ENCODE measurements at regions not wholly inside any gene's neighbourhood (a gene's known extent, or its start where the extent isn't known, plus 50 kb on each side); places are given as distances from the start of the nearest gene placed in this dataset.

DNA sequence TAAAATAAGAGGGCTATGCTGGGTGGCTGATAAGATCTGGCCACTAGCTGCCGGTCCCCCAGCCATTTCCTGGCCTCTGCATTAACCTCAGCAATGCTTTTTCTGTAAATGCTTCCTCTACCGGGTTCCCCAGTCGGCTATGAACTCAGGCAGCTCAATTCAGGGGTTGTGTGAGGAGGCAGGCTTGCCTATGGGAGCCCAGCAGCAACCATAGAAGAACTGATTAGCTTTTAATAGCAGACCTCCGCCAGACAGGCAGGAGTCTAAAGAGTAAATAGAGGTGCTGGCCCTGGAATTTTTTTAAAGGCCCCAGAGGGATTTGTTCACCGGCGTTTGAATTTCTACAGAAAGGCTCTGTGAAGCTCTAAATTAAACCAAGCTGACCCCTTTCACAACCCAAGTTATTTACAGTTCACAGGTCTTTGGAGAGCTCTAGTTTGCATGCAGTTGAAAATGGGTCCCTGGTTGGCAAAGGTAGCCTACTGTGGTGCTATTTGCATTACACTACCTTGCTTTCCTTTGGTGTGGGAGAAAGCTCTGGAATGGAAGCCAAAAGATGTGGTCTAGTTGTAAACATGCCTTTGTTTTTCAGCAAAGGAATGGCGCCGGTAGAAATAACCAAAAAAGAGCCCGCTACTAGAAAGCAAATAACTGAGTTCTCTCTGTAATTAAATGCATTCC, 289.7 kb upstream of the SEMA6A start:
- TF ChIP-seq EP300 (IDR thresholded peaks at IDR 0.05; ENCODE audit: borderline replicate concordance in 1 of 2, control insufficient read depth in 1 of 2, low read depth in 2 of 2, low read length in 2 of 2) = no peak
- TF ChIP-seq, protein P1, sequence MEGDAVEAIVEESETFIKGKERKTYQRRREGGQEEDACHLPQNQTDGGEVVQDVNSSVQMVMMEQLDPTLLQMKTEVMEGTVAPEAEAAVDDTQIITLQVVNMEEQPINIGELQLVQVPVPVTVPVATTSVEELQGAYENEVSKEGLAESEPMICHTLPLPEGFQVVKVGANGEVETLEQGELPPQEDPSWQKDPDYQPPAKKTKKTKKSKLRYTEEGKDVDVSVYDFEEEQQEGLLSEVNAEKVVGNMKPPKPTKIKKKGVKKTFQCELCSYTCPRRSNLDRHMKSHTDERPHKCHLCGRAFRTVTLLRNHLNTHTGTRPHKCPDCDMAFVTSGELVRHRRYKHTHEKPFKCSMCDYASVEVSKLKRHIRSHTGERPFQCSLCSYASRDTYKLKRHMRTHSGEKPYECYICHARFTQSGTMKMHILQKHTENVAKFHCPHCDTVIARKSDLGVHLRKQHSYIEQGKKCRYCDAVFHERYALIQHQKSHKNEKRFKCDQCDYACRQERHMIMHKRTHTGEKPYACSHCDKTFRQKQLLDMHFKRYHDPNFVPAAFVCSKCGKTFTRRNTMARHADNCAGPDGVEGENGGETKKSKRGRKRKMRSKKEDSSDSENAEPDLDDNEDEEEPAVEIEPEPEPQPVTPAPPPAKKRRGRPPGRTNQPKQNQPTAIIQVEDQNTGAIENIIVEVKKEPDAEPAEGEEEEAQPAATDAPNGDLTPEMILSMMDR (IDR thresholded peaks at IDR 0.05 in 2 of 3, conservative IDR thresholded peaks at IDR 0.05 in 1 of 3; ENCODE audit: control insufficient read depth in 2 of 3, extremely low read depth in 1 of 3, insufficient read depth in 1 of 3, low read depth in 3 of 3, low read length in 3 of 3) = no peak
- no peak for TF ChIP-seq JUNB (IDR thresholded peaks at IDR 0.05)
- TF ChIP-seq RB1 (IDR thresholded peaks at IDR 0.05; ENCODE audit: borderline replicate concordance) = no peak
- no peak for TF ChIP-seq GABPA (IDR thresholded peaks at IDR 0.05; ENCODE audit: low read depth)
- no peak for TF ChIP-seq HDGF (IDR thresholded peaks at IDR 0.05)
- no peak for TF ChIP-seq ETV6 (conservative IDR thresholded peaks at IDR 0.05 in 1 of 2, IDR thresholded peaks at IDR 0.05 in 1 of 2; ENCODE audit: borderline replicate concordance in 1 of 2, low read depth in 1 of 2)
- TF ChIP-seq, protein P2, sequence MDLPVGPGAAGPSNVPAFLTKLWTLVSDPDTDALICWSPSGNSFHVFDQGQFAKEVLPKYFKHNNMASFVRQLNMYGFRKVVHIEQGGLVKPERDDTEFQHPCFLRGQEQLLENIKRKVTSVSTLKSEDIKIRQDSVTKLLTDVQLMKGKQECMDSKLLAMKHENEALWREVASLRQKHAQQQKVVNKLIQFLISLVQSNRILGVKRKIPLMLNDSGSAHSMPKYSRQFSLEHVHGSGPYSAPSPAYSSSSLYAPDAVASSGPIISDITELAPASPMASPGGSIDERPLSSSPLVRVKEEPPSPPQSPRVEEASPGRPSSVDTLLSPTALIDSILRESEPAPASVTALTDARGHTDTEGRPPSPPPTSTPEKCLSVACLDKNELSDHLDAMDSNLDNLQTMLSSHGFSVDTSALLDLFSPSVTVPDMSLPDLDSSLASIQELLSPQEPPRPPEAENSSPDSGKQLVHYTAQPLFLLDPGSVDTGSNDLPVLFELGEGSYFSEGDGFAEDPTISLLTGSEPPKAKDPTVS (IDR thresholded peaks at IDR 0.05; ENCODE audit: low read depth, low read length) = no peak
- TF ChIP-seq POLR2A (IDR thresholded peaks at IDR 0.05; ENCODE audit: low read depth, low read length) = no peak
- no peak for TF ChIP-seq CREB1 (IDR thresholded peaks at IDR 0.05; ENCODE audit: low read depth)
- TF ChIP-seq, protein P3, sequence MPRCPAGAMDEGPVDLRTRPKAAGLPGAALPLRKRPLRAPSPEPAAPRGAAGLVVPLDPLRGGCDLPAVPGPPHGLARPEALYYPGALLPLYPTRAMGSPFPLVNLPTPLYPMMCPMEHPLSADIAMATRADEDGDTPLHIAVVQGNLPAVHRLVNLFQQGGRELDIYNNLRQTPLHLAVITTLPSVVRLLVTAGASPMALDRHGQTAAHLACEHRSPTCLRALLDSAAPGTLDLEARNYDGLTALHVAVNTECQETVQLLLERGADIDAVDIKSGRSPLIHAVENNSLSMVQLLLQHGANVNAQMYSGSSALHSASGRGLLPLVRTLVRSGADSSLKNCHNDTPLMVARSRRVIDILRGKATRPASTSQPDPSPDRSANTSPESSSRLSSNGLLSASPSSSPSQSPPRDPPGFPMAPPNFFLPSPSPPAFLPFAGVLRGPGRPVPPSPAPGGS (IDR thresholded peaks at IDR 0.05; ENCODE audit: borderline replicate concordance, insufficient read depth, low read depth, low read length, poor library complexity, severe bottlenecking) = no peak
- TF ChIP-seq SIN3A (IDR thresholded peaks at IDR 0.05; ENCODE audit: low read depth, low read length) = no peak
- TF ChIP-seq SMC3 (IDR thresholded peaks at IDR 0.05; ENCODE audit: borderline replicate concordance, low read length) = no peak
- TF ChIP-seq CHD4 (IDR thresholded peaks at IDR 0.05) = no peak

All from GM12878 (cell line).